SU-DHL-6 (cell line): ENCODE measurements at regions not wholly inside any gene's neighbourhood (a gene's known extent, or its start where the extent isn't known, plus 50 kb on each side); places are given as distances from the start of the nearest gene placed in this dataset.
"Not testable (repeated sequence)": the region's sequence is repeated elsewhere in the genome, so short reads cannot be mapped to it uniquely, and the experiment has no call there.

Experiments
- EZH2phosphoT487 ChIP-seq: fragments of 200-600 bp; sonication (generic), shearing (Covaris generic); conservative IDR thresholded peaks from 2 replicates; pipeline ENCODE4 v1.6.1; 2018; ENCODE audit warnings: mild to moderate bottlenecking, antibody characterized with exemption, low read length, moderate library complexity, mixed read lengths
- TF ChIP-seq, protein P1 (sequence below): fragments of 200-600 bp; sonication (generic); IDR thresholded peaks from one replicate; pipeline ENCODE4 v1.5.1; 2017; ENCODE audit warnings: antibody characterized with exemption, mild to moderate bottlenecking, low read length, moderate library complexity; ENCODE audit not compliant: insufficient read depth, poor library complexity, severe bottlenecking

DNA sequence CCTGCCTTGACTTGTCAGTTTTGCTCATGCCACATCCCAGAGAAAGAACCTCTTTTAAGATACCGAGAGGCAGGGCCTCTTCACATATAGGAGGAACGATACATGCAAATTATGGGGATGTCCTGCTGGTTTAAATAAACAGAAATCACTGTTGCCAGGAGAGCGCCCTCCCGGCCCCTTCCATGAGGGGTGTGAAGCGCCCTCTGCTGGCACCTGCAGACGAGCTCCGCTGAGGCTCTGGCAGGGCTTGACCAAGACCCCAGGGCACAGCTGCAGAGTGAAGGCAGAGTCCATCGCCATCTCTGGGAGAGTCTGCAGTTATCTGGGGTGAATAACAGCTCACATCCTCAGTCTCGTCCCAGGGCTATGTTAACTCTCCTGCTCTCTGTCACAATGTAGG is 468.8 kb downstream of the RPIA start:
- TF ChIP-seq, protein P1, sequence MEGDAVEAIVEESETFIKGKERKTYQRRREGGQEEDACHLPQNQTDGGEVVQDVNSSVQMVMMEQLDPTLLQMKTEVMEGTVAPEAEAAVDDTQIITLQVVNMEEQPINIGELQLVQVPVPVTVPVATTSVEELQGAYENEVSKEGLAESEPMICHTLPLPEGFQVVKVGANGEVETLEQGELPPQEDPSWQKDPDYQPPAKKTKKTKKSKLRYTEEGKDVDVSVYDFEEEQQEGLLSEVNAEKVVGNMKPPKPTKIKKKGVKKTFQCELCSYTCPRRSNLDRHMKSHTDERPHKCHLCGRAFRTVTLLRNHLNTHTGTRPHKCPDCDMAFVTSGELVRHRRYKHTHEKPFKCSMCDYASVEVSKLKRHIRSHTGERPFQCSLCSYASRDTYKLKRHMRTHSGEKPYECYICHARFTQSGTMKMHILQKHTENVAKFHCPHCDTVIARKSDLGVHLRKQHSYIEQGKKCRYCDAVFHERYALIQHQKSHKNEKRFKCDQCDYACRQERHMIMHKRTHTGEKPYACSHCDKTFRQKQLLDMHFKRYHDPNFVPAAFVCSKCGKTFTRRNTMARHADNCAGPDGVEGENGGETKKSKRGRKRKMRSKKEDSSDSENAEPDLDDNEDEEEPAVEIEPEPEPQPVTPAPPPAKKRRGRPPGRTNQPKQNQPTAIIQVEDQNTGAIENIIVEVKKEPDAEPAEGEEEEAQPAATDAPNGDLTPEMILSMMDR = not testable (repeated sequence)
- TF ChIP-seq EZH2phosphoT487 = not testable (repeated sequence)
